22Rv1 (cell line): ENCODE measurements at regions not wholly inside any gene's neighbourhood (a gene's known extent, or its start where the extent isn't known, plus 50 kb on each side); places are given as distances from the start of the nearest gene placed in this dataset.
"Not testable (repeated sequence)": the region's sequence is repeated elsewhere in the genome, so short reads cannot be mapped to it uniquely, and the experiment has no call there.

Experiments
- H3K27ac ChIP-seq: fragments of 450-650 bp; 2 replicates; pipeline ENCODE4 v1.5.1; 2017
- ZFX ChIP-seq: fragments of 450-650 bp; IDR thresholded peaks from 2 replicates; pipeline ENCODE4 v1.6.1; 2017; ENCODE audit warnings: antibody characterized with exemption, borderline replicate concordance
- TF ChIP-seq, protein P1 (sequence below): fragments of 450-650 bp; IDR thresholded peaks from 2 replicates; pipeline ENCODE4 v1.5.1; 2017; ENCODE audit warnings: mild to moderate bottlenecking

DNA sequence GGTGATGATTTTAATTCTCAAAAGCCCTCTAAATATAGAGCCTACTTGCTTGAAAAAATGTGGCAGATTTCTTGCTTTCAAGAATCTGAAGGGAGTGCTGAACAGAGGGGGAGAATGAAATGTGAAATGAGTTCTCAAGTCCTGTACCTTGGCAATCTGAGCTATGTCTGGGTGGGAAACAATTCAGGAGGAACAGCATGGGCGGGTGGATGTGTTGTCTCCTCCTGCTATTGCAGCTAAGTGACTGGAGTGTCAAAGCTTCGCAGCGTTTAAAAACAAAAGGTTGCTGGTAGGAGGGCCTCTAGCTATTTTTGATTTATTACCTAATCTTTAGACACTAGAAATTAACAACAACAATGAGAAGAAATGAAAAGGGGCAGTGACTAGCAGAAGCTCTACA is 102.5 kb upstream of the ARG1 start:
- H3K27ac ChIP-seq, result no peak overlapping the region
- no peak for TF ChIP-seq ZFX
- TF ChIP-seq, protein P1, sequence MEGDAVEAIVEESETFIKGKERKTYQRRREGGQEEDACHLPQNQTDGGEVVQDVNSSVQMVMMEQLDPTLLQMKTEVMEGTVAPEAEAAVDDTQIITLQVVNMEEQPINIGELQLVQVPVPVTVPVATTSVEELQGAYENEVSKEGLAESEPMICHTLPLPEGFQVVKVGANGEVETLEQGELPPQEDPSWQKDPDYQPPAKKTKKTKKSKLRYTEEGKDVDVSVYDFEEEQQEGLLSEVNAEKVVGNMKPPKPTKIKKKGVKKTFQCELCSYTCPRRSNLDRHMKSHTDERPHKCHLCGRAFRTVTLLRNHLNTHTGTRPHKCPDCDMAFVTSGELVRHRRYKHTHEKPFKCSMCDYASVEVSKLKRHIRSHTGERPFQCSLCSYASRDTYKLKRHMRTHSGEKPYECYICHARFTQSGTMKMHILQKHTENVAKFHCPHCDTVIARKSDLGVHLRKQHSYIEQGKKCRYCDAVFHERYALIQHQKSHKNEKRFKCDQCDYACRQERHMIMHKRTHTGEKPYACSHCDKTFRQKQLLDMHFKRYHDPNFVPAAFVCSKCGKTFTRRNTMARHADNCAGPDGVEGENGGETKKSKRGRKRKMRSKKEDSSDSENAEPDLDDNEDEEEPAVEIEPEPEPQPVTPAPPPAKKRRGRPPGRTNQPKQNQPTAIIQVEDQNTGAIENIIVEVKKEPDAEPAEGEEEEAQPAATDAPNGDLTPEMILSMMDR, result no peak

DNA sequence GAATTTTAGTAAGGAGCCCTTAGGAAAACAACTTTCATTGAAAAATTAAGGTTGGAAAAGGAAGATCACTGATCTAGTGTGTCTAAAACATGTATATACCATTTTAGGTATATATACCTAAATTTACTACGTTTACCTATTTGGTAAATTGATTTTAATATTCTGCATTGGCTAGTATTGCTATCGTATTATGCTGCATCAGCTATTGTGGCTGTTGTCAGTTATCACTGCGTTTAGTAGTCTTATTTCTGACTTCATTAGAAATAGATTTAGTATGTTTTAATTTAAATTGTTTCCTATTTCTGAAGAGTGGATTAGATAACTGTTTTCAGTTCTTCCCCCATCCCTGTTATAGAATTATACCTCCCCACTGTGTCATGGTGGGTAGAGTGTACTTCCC is 101.7 kb upstream of the ARG1 start:
- H3K27ac ChIP-seq, result no peak overlapping the region
- TF ChIP-seq, protein P1, result no peak
- no peak for TF ChIP-seq ZFX

DNA sequence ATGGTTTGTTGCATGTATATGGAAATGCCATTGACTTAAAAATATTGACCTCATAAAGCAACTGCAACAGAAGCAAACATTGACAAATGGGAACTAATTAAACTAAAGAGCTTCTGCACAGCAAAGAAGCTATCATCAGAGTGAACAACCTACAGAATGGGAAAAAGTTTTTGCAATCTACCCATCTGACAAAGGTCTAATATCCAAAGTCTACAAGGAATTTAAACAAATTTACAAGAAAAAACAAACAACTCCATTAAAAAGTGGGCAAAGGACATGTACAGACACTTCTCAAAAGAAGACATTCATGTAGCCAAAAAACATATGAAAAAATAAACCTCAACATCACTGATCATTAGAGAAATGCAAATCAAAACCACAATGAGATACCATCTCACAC is 99.7 kb upstream of the ARG1 start:
- H3K27ac ChIP-seq, result not testable (repeated sequence)

DNA sequence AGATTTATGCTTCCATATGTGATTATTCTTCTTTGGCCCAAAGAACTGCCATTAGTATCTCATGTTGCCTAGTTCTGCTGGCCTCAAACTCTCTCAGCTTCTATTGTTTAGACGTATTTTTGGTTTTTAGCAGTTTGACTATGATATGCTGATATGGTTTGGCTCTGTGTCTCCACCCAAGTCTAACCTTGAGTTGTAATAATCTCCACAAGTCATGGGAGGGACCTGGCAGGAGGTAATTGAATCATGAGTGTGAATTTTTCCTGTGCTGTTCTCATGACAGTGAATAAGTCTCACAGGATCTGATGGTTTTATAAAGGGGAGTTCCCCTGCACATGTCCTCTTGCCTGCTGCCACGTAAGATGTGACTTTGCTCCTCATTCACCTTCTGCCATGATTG is 96.7 kb upstream of the ARG1 start:
- no peak overlapping the region for H3K27ac ChIP-seq
- TF ChIP-seq, protein P1, result no peak
- no peak for TF ChIP-seq ZFX

DNA sequence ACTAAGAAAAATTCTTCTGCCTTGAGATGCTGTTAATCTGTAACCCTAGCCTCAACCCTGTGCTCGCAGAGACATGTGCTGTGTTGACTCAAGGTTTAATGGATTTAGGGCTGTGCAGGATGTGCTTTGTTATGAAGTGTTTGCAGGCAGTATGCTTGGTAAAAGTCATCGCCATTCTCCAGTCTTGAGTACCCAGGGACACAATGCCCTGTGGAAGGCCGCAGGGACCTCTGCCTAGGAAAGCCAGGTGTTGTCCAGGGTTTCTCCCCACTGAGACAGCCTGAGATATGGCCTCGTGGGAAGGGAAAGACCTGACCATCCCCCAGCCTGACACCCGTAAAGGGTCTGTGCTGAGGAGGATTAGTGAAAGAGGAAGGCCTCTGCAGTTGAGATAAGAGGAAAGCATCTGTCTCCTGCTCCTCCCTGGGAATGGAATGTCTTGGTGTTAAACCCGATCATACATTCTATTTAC is 94.2 kb upstream of the ARG1 start:
- peak overlapping the region; percentile 55 for H3K27ac ChIP-seq

DNA sequence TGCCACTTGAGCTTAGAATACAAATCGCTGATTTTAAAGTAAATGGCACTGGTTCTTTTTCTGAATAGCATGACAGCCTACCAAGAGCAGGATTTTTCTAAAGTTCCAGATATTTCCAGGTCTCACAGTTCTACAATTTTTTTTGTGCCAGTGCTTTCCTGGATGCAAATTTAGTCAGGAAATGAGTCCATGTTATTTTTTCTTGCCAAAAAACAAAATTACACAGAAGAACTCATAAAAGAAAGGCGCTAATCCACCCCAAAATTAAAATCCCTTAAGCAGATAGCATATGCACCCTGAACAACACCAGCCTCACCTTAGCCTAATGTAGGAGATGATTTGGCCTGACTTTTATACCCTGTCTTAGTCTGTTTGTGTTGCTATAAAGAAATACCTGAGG is 86.4 kb upstream of the ARG1 start:
- TF ChIP-seq, protein P1, result no peak
- TF ChIP-seq ZFX, result no peak

DNA sequence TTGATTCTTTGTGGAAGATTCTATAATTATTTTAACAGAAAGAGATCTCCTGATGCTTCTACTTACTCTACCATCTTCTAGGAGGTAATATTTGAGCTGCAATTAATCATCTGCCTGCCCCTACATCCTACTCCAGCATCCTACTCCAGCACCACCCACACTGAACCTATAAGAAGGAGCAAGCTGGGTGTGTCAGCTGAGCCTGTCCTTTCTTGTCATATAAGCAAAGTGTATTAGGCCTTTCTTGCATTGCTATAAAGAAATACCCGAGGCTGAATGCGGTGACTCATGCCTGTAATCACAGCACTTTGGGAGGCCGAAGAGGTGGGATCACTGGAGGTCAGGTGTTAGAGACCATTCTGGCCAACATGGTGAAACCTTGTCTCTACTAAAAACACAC is 84.2 kb upstream of the ARG1 start:
- no peak overlapping the region for H3K27ac ChIP-seq
- TF ChIP-seq, protein P1, result no peak
- no peak for TF ChIP-seq ZFX

More for the DNA sequence above, 86.4 kb upstream of the ARG1 start:
- H3K27ac ChIP-seq, result no peak overlapping the region

DNA sequence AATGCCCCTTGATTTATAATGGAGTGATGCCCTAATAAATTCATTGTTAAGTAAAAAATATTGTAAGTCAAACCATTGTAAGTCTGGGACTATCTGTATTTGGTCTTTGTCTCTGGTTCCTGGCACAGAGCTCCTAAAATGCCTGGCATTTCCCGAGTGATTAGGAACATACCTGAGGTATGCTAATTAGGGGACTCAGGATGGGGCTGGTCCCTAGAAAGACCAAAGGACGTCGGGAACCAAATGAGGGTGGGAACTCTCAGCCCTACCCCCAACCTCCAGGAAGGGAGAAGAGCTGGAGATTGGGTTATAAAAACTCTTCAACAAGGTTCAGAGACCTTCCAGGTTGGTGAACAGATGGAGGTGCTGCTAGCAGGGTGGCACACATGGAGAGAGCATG is 82.6 kb upstream of the ARG1 start:
- TF ChIP-seq ZFX, result no peak
- TF ChIP-seq, protein P1, result no peak

More for the DNA sequence above, 82.6 kb upstream of the ARG1 start:
- H3K27ac ChIP-seq, result no peak overlapping the region
